GM23248 (cell line): ENCODE measurements at regions not wholly inside any gene's neighbourhood (a gene's known extent, or its start where the extent isn't known, plus 50 kb on each side); places are given as distances from the start of the nearest gene placed in this dataset.

Source experiments
- EZH2 ChIP-seq: fragments of 200-600 bp; sonication (generic); IDR thresholded peaks from 2 replicates; pipeline ENCODE4 v1.6.1; 2018; ENCODE audit warnings: antibody characterized with exemption, mild to moderate bottlenecking; ENCODE audit not compliant: insufficient read depth, poor library complexity, severe bottlenecking
- EZH2phosphoT487 ChIP-seq: fragments of 200-600 bp; sonication (generic); IDR thresholded peaks from 2 replicates; pipeline ENCODE4 v1.6.1; 2018; ENCODE audit warnings: antibody characterized with exemption, moderate library complexity, mild to moderate bottlenecking, low read depth; ENCODE audit not compliant: insufficient read depth

- TF ChIP-seq EZH2 (no peak), EZH2phosphoT487 (no peak)
These were observed 488.8 kb upstream of the CPEB2 start for GRCh38 chr4:14513471-14513870.
